Activated T-helper 1 cell treated with anti-CD3 and anti-CD28 coated beads, Interleukin-2, amount 50 U/mL, for 16 hours (primary cell): ENCODE measurements at regions not wholly inside any gene's neighbourhood (a gene's known extent, or its start where the extent isn't known, plus 50 kb on each side); places are given as distances from the start of the nearest gene placed in this dataset.

Experiments used
- DNase-seq, 2 donors: peaks; one replicate each; pipeline ENCODE4 v3.0.0-alpha.2; 2020; ENCODE audit warnings: low read depth in 1 of 2, low spot score in 1 of 2

GRCh38 chr22:49271831-49272230 lies 555.8 kb downstream of the BRD1 start:
- DNase-seq = no peak

GRCh38 chr22:49271369-49271727 lies 556.3 kb downstream of the BRD1 start:
- DNase-seq = no peak

- DNase-seq = no peak
Measured at GRCh38 chr22:49270595-49271368, 556.9 kb downstream of the BRD1 start.

- no peak for DNase-seq
Measured at GRCh38 chr22:49269928-49270327, 557.7 kb downstream of the BRD1 start.

- DNase-seq = no peak
Measured at GRCh38 chr22:49269371-49269770, 558.3 kb downstream of the BRD1 start.

GRCh38 chr22:49268924-49269323 lies 558.7 kb downstream of the BRD1 start:
- DNase-seq = no peak

- no peak for DNase-seq
Measured at GRCh38 chr22:49267996-49268395, 559.7 kb downstream of the BRD1 start.

GRCh38 chr22:49266561-49267519 lies 560.8 kb downstream of the BRD1 start:
- no peak for DNase-seq

GRCh38 chr22:49264696-49265095 lies 563.0 kb downstream of the BRD1 start:
- DNase-seq = no peak

GRCh38 chr22:49263101-49263500 lies 564.6 kb downstream of the BRD1 start:
- DNase-seq = no peak

GRCh38 chr22:49262167-49262566 lies 565.5 kb downstream of the BRD1 start:
- no peak for DNase-seq

GRCh38 chr22:49261616-49262015 lies 566.1 kb downstream of the BRD1 start:
- DNase-seq = no peak

- DNase-seq = no peak
Measured at GRCh38 chr22:49260681-49261580, 566.7 kb downstream of the BRD1 start.

- no peak for DNase-seq
Measured at GRCh38 chr22:49259839-49260615, 567.6 kb downstream of the BRD1 start.

- no peak for DNase-seq
Measured at GRCh38 chr22:49258107-49259010, 569.3 kb downstream of the BRD1 start.

GRCh38 chr22:49257551-49257961 lies 570.1 kb downstream of the BRD1 start:
- no peak for DNase-seq

GRCh38 chr22:49255741-49256318 lies 571.8 kb downstream of the BRD1 start:
- DNase-seq = no peak

- DNase-seq = no peak
Measured at GRCh38 chr22:49255154-49255553, 572.5 kb downstream of the BRD1 start.

GRCh38 chr22:49253656-49254055 lies 574.0 kb downstream of the BRD1 start:
- no peak for DNase-seq
